Upper lobe of left lung (tissue), 4 donors: ENCODE measurements at regions not wholly inside any gene's neighbourhood (a gene's known extent, or its start where the extent isn't known, plus 50 kb on each side); places are given as distances from the start of the nearest gene placed in this dataset.

Experiments
- EP300 ChIP-seq, 4 donors: sonication (generic); formaldehyde crosslinking; IDR thresholded peaks; one replicate each; pipeline ENCODE4 v1.5.1; 2017; ENCODE audit warnings: antibody characterized with exemption in 4 of 4, control low read depth in 2 of 4
- POLR2A ChIP-seq, 4 donors: fragments of 450-650 bp; IDR thresholded peaks; one replicate each; pipeline ENCODE4 v1.5.1; 2016 to 2017; ENCODE audit warnings: antibody characterized with exemption in 4 of 4, mild to moderate bottlenecking in 2 of 4
- POLR2AphosphoS5 ChIP-seq, 2 donors: sonication (generic); formaldehyde crosslinking; IDR thresholded peaks; one replicate each; pipeline ENCODE4 v1.5.1; 2017; ENCODE audit warnings: antibody characterized with exemption in 2 of 2
- TF ChIP-seq, protein P1 (sequence below), 6 experiments: fragments of 450-650 bp in 4 of 6; fragments of 200-600 bp in 2 of 6; sonication (generic) in 2 of 6; IDR thresholded peaks; one replicate each; pipeline ENCODE4 v1.5.1; 2016 to 2019; ENCODE audit warnings: antibody characterized with exemption in 6 of 6

DNA sequence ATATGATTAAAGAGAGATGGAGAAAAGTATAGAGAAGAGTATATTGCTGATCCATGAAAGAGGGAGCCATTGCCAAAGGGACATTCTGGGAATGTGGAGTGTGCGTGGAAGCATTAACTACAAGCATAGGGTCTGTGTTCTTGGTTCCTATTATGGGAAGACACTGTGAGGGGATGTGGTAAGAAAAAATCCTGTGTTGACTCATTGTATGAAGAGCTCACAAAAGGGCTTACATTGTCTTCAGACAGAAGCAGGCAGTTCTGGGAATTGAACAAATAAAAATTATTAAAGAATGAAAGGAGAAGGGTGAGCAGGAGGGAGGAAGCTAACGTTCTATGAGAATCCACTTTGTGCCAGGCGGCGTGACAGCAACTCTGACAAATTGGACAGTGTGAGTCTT lies 250.4 kb upstream of the CHD1 start:
- no peak for TF ChIP-seq EP300 (IDR thresholded peaks at IDR 0.05)
- TF ChIP-seq POLR2A (IDR thresholded peaks at IDR 0.05) = no peak
- TF ChIP-seq, protein P1, sequence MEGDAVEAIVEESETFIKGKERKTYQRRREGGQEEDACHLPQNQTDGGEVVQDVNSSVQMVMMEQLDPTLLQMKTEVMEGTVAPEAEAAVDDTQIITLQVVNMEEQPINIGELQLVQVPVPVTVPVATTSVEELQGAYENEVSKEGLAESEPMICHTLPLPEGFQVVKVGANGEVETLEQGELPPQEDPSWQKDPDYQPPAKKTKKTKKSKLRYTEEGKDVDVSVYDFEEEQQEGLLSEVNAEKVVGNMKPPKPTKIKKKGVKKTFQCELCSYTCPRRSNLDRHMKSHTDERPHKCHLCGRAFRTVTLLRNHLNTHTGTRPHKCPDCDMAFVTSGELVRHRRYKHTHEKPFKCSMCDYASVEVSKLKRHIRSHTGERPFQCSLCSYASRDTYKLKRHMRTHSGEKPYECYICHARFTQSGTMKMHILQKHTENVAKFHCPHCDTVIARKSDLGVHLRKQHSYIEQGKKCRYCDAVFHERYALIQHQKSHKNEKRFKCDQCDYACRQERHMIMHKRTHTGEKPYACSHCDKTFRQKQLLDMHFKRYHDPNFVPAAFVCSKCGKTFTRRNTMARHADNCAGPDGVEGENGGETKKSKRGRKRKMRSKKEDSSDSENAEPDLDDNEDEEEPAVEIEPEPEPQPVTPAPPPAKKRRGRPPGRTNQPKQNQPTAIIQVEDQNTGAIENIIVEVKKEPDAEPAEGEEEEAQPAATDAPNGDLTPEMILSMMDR (IDR thresholded peaks at IDR 0.05) = no peak
- TF ChIP-seq POLR2AphosphoS5 (IDR thresholded peaks at IDR 0.05) = no peak
